Prostate gland (tissue), 2 donors: ENCODE measurements at regions not wholly inside any gene's neighbourhood (a gene's known extent, or its start where the extent isn't known, plus 50 kb on each side); places are given as distances from the start of the nearest gene placed in this dataset.

Source experiments
- POLR2A ChIP-seq: fragments of 450-650 bp; IDR thresholded peaks from one replicate; pipeline ENCODE4 v1.6.1; 2016; ENCODE audit warnings: antibody characterized with exemption, mild to moderate bottlenecking
- TF ChIP-seq, protein P1 (sequence below), 4 experiments: fragments of 200-600 bp in 2 of 4; fragments of 450-650 bp in 2 of 4; sonication (generic) in 2 of 4; IDR thresholded peaks; 1 replicate in 3 of 4; 2 replicates in 1 of 4; pipeline ENCODE4 v1.5.1; 2016 to 2019; ENCODE audit warnings: antibody characterized with exemption in 4 of 4, mild to moderate bottlenecking in 2 of 4, moderate library complexity in 2 of 4

DNA sequence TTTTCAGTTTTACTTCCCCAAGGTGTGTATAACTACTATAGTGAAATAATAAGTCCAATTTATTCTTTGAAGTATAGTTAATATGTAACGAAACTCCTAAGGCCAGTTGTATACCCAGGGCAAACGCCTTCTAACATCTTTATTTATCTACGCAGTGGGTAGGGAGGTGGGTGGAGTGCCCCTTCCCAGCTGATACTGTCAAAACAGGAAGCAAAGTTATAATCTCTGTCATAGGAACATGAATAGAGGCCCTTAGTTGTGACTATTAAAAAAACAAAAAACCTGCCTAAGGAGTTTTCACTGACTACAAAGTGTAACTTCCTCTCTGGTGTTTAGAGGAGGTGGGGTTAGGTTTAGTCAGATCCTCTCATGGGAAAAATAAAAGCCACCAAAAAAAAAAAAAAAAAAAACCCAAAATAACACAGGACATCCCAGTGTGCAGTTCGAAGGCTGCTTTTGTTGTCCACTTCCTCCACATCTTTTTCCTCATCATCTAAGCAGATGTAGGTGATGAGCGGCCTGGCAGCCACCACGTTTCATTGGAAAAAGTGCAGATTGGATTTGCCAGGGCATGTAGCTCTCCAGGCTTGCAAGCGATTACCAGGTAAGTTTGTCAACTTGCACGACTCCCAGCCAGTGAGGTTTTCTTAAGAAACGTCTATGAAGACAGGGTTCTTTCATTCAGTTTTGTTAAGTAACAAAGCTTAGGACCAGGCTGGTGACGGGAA, 58.7 kb downstream of the UTRN start:
- TF ChIP-seq, protein P1, sequence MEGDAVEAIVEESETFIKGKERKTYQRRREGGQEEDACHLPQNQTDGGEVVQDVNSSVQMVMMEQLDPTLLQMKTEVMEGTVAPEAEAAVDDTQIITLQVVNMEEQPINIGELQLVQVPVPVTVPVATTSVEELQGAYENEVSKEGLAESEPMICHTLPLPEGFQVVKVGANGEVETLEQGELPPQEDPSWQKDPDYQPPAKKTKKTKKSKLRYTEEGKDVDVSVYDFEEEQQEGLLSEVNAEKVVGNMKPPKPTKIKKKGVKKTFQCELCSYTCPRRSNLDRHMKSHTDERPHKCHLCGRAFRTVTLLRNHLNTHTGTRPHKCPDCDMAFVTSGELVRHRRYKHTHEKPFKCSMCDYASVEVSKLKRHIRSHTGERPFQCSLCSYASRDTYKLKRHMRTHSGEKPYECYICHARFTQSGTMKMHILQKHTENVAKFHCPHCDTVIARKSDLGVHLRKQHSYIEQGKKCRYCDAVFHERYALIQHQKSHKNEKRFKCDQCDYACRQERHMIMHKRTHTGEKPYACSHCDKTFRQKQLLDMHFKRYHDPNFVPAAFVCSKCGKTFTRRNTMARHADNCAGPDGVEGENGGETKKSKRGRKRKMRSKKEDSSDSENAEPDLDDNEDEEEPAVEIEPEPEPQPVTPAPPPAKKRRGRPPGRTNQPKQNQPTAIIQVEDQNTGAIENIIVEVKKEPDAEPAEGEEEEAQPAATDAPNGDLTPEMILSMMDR (IDR thresholded peaks at IDR 0.05): no peak
- TF ChIP-seq POLR2A: no peak
